8988T (cell line): ENCODE measurements at regions not wholly inside any gene's neighbourhood (a gene's known extent, or its start where the extent isn't known, plus 50 kb on each side); places are given as distances from the start of the nearest gene placed in this dataset.

Experiments used
- DNase-seq: peaks from one replicate; pipeline ENCODE4 v3.0.0; 2011

DNA sequence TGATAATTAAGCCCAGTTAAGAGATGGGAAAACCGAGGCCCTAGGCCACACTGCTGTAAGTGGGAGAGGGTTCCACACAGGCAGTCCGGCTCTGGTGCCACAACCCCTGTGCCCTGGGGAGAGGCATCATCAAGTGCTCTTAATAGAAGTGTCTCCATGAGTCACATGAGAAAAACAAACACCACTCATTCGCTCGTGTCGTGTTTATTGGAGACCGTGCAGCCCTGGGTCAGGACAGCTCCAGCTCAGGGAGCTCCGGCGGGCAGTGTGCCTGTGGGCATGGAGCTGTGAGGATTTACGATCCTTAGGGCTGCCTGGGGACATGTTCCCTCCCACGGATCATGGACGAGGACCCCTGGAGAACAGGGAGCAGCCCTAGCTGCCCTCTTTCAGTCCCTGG is 658.5 kb downstream of the AJAP1 start:
- DNase-seq = no peak

DNA sequence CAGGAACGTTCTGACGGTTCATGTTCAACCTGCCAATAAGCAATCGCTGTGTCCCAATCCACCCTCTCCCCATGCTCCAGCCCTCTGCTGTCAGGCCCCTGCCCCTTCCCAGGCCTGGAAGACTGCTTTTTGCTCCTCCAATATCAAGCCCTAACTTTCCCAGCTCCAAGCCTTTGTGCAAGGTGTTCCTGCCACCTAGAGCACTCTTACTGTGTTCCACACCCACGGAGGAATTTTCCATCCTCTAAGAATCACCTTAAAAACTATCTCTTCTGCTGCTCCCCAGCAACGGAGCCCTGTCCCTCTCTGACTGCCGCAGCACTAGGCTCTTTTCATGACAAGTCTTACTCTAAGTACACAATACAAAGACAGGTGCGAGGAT is 657.9 kb downstream of the AJAP1 start:
- DNase-seq = no peak

DNA sequence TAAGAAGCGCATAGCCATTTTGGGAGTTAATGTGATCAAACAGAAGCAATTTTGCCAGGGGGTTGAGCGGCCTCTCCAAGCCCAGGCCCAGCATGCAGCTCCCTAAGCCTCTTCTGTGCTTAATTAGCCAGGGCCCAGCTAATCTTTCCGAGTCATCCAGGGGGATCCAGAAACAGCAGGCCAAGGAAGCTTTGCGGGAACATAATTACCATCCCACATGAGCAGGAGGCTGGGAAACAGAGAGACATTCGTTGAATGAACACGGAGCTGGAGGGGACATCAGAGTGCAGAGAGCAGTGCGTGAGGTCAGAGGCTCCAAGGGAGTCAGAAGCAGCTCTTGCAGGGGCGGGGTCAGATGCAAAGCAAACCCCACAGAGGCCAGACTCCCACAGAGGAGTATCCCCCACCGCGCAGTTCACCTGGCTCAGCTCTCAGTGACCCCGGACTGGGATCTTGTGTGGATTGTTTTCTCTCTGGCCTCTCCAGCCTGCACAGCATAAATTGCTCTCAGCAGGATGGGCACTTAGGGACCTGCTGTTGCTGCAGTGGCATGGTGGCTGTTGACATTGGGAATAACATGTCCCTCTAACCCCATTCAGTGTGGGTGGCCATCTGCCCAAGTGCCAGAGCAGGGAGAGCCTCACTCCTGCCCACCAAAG is 657.4 kb downstream of the AJAP1 start:
- no peak for DNase-seq

DNA sequence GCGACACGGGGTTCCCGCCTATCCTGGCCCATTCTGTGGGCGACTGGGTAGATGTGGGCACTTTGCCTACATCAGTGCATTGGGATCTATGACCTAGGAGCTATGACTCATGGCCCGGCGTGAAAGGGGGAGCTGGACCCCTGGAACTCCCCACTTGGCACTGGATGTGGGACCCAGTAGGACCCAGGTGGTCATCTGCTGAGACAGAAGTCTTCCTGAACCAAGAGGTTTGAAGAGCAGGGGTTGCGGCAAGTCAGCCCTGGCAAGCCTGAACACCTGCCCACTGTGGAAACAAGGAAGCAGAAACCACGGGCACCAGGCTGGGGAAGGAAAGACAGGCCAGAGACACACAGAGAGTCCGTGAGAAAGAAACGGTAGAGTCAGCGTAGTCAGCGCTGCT is 656.7 kb downstream of the AJAP1 start:
- DNase-seq = no peak

DNA sequence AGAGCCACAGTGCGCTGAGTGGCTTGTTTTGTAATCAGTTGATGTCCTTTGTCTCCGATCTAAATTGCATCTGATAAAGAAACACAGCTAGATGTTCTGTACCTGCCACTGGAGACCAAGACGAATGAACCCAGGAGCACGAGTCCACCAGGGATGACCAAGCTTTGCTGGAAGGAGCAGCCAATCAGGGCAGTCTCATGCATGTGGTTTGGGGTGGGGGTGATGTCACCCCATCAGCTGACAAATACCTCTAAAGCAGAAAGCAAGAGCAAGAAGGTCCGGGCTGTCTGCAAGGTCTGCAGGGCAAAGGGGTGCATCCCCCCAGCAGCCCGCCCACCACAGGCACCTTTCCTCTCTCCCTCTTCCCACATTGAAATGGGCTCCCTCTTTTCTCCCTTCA is 653.8 kb downstream of the AJAP1 start:
- DNase-seq = no peak

DNA sequence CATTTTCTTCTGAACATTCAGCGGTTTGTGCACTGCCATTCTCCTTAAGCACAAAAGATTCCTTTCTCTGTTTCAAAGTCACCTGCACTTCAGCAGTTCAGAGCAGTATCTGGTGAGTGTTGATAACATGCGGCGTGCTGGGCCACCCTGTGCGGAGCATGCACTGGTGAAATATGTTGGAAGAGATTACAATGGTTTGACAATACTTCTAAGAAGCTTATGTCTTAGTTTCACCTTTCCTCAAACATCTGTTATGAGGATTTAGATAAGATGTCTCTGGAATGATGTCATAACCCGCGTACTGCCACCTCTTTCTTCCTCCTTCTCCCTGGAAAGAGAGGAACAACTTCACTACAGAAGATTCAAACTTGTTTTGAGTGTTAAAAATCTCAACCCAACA is 650.3 kb downstream of the AJAP1 start:
- no peak for DNase-seq

DNA sequence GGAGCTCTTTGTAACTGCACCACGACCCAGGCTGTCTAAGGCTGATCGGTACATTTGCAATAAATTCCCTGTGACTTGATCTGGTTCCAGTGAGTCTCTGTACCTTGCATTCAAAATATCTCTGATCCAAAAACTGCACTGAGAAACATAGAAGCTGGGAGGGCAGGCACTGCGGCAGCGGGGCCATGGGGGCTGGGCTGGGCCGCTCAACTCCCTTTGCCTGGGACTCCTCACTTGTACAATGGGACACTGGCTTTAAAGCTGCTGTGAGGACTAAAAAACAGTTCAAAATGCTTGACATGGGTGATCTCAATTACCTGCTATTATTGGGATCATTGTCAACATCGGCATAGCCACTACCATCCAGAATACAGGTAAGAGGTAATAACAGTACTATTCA is 644.0 kb downstream of the AJAP1 start:
- DNase-seq = no peak

DNA sequence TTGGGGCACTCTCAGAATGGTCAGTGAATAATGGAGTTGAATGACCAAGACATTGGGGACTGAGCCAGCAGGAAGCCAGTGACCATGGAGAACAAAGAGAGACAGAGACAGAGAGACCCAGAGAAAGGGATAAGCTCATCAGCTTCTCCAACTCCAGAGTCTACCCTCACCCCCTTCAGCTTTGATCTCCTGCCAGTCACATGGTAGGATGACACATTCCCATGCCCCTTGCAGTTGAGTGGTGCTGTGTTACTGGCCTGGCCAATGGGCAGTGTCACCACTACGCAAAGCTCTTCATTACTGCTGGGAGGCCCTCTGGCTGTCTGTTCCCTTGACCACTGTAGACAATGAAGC is 643.5 kb downstream of the AJAP1 start:
- DNase-seq = no peak

DNA sequence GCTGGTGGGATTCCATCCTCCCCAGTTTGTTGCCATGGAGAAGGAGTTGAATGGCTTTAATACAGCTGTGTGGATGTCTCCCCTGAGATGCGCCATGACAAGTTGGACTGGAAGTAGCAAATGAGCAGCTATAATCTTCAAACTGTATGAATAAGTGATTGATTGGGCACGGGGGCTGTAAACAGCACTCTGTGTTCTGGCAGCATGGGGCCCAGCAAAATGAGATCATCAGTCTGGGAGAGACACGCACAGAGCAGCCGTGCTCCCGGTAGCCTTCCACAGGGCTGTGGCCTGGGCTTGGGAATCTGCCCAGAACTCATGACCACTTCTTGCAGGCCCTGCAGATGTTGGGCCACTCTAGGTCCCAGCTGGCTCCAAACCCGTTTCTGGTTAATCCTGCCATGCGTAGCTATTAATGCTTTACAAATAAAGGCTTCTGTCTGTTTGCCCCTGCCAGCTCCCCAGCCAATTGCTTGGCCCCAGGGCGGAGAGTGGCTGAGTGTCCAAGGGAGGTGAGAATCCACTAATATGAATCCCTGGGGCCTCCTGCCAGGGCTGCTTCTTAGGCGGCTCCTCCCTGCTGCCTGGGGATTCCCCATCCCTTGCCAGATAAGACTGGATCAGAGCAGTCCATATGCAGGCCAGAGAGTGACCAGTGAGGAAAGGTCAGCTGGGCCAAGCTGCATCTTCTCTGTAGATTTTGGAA is 642.9 kb downstream of the AJAP1 start:
- DNase-seq = no peak

DNA sequence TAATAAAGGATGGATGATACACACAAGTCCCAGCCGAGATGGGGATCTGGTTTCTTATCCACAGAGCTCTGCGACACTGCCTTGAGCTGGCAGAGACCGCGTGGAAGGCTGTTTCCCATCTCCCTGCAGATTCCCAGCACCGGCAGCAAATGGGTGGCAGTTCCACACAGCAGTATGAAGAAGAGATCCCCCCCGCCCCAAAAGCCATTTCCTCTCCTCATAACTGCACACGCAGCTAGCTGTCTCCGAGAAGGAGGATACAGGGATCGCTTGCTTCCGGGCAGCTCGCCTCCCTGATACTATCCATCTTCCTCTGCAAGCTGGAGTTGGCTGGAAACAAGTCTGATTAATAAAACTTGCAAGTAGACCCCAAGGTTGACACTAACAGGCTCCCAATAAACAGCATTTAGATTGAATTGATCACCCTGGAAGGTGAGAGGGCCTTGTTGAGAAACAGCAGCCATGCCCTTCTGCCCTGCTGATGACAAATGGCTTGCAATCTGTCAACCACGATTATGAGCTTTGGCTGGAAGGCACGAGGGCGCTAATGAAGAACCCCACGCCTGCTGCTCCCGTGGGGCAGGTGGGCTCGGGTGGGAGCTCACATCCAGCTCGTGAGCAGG is 642.3 kb downstream of the AJAP1 start:
- DNase-seq = no peak

DNA sequence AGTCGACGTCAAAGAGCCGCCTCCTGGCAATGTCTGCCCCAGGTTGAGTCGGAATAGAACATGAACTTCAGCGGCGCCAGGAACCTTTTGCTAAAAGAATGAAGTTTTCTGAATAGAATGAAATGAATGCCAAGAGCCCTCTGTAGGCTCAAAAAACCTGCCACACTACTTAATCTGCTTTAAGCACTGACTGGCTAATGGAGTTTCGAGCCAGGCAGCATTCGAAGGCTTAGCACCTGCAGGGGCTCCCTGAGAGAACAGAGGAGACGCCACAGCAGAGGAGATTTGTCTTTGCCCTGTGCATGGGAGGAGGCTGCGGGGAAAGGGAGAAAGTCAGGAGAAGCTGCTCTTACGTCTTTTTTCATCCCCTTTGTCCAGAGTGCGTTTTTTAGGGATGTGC is 641.7 kb downstream of the AJAP1 start:
- no peak for DNase-seq

DNA sequence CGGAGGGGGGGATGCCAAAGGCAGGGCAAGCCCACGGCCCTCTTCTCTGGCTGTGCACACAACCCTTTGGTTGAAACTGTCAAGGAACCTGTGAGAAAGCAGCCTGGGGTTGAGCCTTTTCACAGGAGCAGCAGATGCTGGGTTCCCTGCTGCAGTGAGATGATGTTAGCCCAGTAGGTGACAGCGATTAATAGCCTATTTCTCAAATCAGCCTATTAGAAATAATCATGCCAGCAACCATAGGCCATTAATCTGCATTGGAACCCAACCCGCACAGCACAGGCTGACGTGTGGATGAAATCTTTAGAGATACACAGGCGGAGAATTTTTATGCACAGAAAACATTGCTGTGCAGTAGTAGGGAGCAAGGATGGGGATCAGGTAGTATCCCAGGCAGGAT is 637.5 kb downstream of the AJAP1 start:
- DNase-seq = no peak

DNA sequence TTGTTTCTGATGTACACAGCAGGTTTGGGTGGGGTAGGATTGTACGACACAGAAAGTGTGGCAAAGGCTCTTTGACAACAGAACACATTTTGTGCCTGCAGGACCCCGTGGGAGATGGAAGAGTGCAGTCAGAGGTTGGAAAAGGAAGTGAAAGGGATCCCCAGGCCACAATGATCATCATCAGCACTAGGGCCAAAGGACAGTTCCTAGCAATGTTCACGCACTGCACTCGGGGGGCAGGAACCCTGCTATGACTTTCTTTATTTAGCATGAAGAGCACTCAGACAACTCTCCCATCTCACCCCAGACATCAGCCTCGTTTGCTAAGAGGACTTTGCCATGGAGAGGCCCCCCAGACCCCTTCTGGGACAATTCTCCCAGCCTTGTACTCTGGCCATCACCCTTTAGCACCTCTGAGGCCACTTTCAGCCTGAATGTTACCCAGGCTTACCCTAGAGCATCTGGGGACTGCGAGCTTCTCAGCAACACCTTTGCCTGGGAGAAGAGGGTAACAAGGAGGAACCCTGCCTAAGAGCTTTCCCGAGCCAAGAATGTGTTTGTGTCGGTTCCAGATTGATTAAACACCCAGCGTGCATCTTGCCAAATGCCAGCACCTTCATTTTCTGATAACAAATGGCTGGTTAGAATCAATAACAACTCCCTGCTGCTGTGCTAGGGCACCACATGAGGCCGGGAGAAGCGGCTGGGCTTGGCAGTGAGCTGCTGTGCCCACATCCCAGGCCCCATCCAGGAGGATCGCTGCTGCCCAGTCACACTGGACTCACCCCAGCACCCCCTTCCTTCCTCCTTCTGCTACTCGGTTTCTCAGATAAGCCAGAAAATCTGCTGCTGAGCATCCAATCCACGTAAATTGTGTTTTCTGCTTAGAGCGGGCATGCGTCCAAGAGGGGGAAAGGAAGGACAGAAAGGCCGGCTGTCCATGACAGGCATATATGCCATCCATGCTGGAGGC is 633.1 kb downstream of the AJAP1 start:
- no peak for DNase-seq

DNA sequence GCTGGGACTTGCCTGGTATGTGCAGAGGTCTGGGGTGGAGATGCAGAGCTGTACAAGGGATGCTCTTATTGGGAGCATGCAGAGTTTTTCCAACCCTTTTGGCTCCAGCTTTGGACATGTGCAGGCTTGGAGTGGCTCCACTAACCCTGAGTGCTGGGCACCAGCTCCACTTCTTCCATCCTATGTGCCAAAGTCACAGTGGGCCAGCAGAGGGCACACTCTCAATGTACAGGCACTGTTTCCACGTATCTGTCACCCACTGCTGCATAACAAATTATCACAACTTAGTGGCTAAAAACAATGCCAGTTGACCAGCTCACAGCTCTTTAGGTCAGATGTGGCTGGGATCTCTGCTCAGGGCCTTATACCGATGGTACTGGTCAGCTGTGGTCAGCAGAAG is 631.8 kb downstream of the AJAP1 start:
- no peak for DNase-seq

DNA sequence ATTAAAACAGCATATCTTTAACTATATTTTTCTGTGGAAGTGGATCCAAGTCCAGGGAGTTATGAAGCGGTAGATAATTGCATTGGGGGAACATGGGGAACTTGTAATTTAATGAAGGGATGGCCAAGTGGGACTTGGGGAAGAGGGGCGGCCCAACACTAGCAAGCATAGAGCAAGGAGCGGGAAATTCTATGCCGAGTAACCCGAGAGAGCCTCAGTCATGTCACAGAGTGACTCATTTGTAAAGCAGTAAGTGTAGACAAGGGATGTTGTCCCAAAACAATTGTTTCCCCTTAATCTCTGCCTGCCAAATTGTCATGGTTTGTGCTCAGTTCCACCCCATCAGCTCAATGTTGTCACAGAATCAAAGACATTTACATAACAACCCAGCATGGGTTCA is 620.1 kb downstream of the AJAP1 start:
- DNase-seq = no peak

DNA sequence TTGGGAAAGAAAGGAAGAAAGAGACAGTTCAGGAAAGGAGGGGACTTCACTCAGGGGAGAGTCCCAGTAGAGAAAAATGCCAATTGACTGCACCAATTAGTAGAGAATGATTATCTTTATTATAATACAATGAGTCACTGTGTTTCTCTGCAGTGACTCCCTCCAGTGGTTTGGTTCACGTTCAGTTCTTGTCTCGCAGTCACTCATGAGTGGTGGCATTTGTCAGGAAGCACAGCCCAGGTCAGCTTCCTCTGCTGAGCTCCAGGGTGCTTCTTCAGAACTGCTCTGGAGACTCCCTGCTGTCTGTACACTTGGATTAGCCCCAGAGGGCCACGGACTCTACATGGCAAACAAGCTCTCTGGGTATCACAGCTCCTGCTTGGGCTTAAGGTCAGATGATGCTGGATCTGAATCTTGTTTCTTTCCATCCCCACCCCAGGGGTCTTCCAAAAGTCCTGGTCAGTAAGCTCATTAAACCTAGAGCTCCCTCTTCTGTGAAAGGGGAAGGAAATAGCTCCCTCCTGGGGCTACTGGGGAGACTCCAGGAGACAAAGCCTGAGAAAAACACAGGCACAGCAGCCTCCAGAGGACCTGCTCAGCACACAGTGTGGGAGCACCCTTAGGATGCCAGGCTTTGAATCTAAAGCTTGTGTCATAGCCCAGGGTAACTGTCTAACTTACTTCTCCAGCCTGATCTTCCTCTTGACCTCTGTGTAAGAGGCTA is 619.0 kb downstream of the AJAP1 start:
- no peak for DNase-seq

DNA sequence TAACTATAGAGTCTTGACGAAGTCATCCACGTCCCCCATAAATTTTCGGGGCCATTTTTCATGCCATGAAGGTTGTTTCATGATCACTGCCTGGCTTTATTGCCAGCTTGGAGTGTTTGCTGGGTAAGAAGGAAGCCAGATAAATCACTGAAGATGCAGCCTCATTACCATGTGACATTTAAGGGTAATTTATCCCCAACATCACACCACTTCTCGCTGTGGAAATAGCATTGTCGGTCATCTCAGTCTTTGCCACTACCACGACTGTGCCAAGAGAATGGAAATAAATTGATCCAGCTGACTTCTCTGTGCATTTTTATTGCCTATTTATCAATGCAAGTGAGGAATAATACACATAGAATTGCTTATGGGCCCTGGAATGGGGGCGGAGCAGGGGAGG is 617.9 kb downstream of the AJAP1 start:
- no peak for DNase-seq

DNA sequence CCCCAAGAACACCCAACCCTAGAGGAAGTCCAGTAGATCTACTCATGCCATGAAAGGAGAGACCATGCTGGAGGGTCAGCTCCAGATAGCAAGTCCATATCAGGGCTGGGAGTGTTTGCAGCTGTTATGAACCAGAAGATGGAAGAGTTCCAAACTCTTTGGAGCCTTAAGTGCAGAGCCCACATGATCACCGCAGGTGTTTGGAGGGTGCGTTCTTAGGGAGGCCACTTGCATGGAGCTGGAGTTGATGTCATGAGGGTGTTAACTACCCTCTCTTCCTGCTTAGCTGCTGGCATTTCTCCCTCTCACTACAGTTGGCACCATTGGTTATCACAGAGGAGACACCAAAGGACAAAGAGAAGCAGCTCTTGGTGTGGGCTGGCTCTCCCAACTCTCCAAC is 616.9 kb downstream of the AJAP1 start:
- no peak for DNase-seq

DNA sequence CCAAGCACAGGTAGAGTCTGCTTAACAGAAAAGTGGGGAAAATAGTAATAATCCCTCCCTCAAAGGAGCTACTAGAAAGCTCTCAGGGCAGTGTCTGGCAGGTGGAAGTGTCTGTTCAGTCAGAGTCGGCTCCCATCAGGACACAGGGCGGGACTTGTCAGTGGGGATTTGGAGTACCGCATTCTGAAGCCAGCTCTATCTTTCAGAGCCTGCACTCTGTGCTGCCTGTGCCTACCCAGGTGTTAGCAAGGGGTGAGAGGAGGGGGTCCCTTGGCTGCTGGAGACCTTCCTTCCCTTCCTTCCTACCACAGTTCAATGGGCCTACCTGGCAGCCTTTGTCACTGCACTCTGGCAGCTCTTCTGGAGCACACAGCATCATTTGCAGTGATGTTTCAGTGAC is 615.5 kb downstream of the AJAP1 start:
- no peak for DNase-seq

DNA sequence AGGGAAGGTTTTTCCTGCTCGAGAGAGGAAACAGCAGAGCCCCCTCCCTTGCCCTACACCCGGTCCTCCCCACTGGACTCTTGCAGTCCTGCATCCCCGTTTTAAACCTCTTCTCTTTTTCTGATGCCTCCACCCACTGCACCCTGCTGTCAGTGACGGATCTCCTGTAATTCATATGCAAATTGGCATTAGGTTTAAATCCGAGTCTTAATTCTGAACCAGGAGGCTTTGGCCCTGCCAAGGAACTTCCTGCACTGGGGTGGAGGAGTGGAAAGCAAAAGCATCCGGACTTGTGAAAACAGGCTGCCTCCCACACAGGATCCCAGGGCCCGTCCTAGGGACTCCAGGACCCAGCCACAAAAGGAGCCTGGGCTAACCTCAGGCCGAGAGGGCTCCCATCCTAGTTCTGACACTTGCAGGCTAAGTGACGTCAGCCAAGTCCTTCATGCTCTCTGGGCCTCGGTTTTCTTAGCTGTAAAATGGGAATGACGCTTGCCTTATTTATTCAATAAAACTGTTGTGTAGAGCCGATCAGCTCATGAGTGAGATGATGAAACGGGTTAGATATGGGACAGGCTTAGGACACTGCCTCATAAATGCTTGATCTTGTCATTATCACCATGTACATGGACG is 613.3 kb downstream of the AJAP1 start:
- no peak for DNase-seq

DNA sequence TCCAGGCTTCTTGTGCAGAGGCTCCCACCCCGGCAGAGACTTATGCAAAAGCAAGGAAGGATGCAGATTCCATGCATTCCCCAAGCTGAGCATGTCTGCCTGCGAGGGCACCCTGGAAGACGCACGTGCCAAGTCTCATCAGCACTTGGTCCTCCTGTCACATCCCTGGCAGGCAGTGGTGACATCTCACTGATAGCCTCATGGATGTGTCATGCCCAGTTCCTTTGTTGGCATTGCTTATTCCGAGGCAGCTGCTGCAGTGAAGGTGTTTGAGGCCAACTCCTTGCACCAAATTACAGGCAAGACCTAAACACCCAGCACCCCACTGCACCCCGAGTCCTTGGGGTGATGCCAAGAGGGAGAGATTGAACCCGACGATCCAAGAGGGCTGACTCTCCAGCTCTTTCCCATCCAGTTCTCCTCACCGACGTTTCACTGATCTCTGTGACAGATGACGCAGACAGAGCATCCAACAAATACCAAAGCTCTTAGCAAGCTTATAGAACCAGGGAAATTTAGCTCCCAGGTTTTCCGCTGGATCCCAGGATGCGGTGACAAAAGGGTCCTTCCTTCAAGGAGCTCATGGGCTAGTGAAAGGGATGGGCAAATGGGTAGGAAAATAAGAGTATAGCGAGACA is 611.1 kb downstream of the AJAP1 start:
- DNase-seq = no peak

DNA sequence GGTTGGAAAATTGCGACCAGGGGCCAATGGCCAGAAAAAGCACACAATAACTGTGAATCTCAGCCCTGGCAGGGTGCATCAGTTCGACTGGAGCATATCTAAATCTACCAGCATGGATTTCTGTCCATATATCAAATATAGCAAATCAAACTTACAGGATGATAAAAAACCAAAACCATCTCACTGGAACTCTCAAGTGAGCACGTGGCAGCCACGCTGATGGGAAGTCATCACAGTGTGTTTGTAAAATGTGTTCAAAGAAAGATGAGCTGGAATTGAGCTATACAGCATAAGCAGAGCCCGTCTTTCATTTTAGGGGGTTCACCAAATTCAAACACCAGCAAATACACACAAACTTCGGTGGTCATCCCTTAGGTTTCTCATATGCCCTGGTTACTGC is 610.1 kb downstream of the AJAP1 start:
- no peak for DNase-seq
